Keratinocyte (primary cell): ENCODE measurements at regions not wholly inside any gene's neighbourhood (a gene's known extent, or its start where the extent isn't known, plus 50 kb on each side); places are given as distances from the start of the nearest gene placed in this dataset.

Experiments
- DNase-seq: peaks from one replicate; pipeline ENCODE4 v3.0.0-alpha.2; 2011; ENCODE audit warnings: low read depth, missing footprints, low spot score
- FAIRE-seq: peaks from 2 replicates; lab custom pipeline; 2011; peaks lifted over from hg19 to GRCh38; lab: Jason Lieb, UNC
- H2AFZ ChIP-seq: 2 replicates; pipeline ENCODE4 v1.6.0; 2012; ENCODE audit warnings: low read length, control low read depth, inconsistent platforms; ENCODE audit not compliant: control insufficient read depth
- H3K27ac ChIP-seq: 2 replicates; pipeline ENCODE4 v1.5.1; 2011; ENCODE audit warnings: low read length; ENCODE audit not compliant: control insufficient read depth, insufficient read depth
- H3K27me3 ChIP-seq: 3 replicates; pipeline ENCODE4 v1.6.0; 2011; ENCODE audit warnings: low read length; ENCODE audit not compliant: control insufficient read depth, insufficient read depth; ENCODE audit errors: extremely low read depth
- H3K36me3 ChIP-seq, 2 experiments: 2 replicates in 1 of 2; 3 replicates in 1 of 2; pipeline ENCODE4 v1.5.1; 2011; ENCODE audit warnings: low read length in 2 of 2, mild to moderate bottlenecking in 1 of 2; ENCODE audit not compliant: control insufficient read depth in 2 of 2, insufficient read depth in 2 of 2; ENCODE audit errors: extremely low read depth in 1 of 2
- H3K4me1 ChIP-seq: 3 replicates; pipeline ENCODE4 v1.5.1; 2011; ENCODE audit warnings: low read length; ENCODE audit not compliant: control insufficient read depth, insufficient read depth; ENCODE audit errors: extremely low read depth
- H3K4me2 ChIP-seq: 3 replicates; pipeline ENCODE4 v1.6.0; 2011; ENCODE audit warnings: low read depth, low read length; ENCODE audit not compliant: control insufficient read depth, insufficient read depth; ENCODE audit errors: extremely low read depth
- H3K4me3 ChIP-seq, 3 experiments: fragments of 200-600 bp in 1 of 3; sonication (generic) in 1 of 3; 2 replicates in 2 of 3; 3 replicates in 1 of 3; pipeline ENCODE4 v1.5.1; 2011 to 2016; ENCODE audit warnings: low read length in 3 of 3, mild to moderate bottlenecking in 3 of 3, control low read depth in 2 of 3, inconsistent platforms in 1 of 3, low read depth in 1 of 3, mixed read lengths in 1 of 3, mixed run types in 1 of 3, moderate library complexity in 1 of 3; ENCODE audit not compliant: control insufficient read depth in 2 of 3, insufficient read depth in 2 of 3; ENCODE audit errors: extremely low read depth in 1 of 3
- H3K79me2 ChIP-seq: 2 replicates; pipeline ENCODE4 v1.6.0; 2012; ENCODE audit warnings: low read length; ENCODE audit not compliant: control insufficient read depth, insufficient read depth
- H3K9ac ChIP-seq: 3 replicates; pipeline ENCODE4 v1.6.0; 2011; ENCODE audit warnings: low read length; ENCODE audit not compliant: control insufficient read depth, insufficient read depth; ENCODE audit errors: extremely low read depth
- H3K9me1 ChIP-seq: 3 replicates; pipeline ENCODE4 v1.6.0; 2011; ENCODE audit warnings: low read length; ENCODE audit not compliant: control insufficient read depth, insufficient read depth; ENCODE audit errors: extremely low read depth
- H3K9me3 ChIP-seq: 2 replicates; pipeline ENCODE4 v1.5.1; 2012; ENCODE audit warnings: low read depth, low read length; ENCODE audit not compliant: control insufficient read depth
- H4K20me1 ChIP-seq: 3 replicates; pipeline ENCODE4 v1.6.0; 2011; ENCODE audit warnings: low read length; ENCODE audit not compliant: control insufficient read depth, insufficient read depth; ENCODE audit errors: extremely low read depth
- CTCF ChIP-seq, 3 experiments: IDR thresholded peaks in 1 of 3; conservative IDR thresholded peaks in 1 of 3; optimal IDR thresholded peaks in 1 of 3; 2 replicates in 2 of 3; 3 replicates in 1 of 3; pipeline versions ENCODE3 to v1.5.1; 2011; ENCODE audit warnings: low read length in 3 of 3, mild to moderate bottlenecking in 3 of 3, moderate library complexity in 2 of 3, control low read depth in 1 of 3, inconsistent platforms in 1 of 3; ENCODE audit not compliant: insufficient read depth in 2 of 3; ENCODE audit errors: extremely low read depth in 1 of 3
- EZH2 ChIP-seq: IDR thresholded peaks from one replicate; pipeline ENCODE4 v1.6.1; 2012; ENCODE audit warnings: inconsistent platforms, mild to moderate bottlenecking, low read length, moderate library complexity
- dilution Hi-C: fragments of 300-500 bp; cut with MboI; formaldehyde crosslinking; loops from one replicate; pipeline ENCODE4 v1.7.0; 2020; ENCODE audit warnings: low sequenced_read_pairs; ENCODE audit not compliant: extremely low pct_ligation_motif_present

GRCh38 chr1:58166417-58166816 is 380.1 kb downstream of the OMA1 start:
- H3K36me3 ChIP-seq = no peaks in the 10 kb centered on the region
- FAIRE-seq (no peak), DNase-seq (no peak)
- H3K9me3 ChIP-seq = no peaks in the 10 kb centered on the region
- dilution Hi-C loops = no loop called here
- TF ChIP-seq EZH2 (no peak), CTCF (optimal IDR thresholded peaks at IDR 0.05 in 1 of 3, IDR thresholded peaks at IDR 0.05 in 1 of 3, conservative IDR thresholded peaks at IDR 0.05 in 1 of 3; ENCODE audit: extremely low read depth in 1 of 3, insufficient read depth in 2 of 3, low read length in 3 of 3) (no peak)
- no peaks in the 10 kb centered on the region for H4K20me1 ChIP-seq
- no peak overlapping the region for H3K4me3 ChIP-seq
- no peak overlapping the region for H2AFZ ChIP-seq
- H3K27ac ChIP-seq = no peak overlapping the region
- H3K27me3 ChIP-seq = no peaks in the 10 kb centered on the region
- no peaks in the 10 kb centered on the region for H3K4me1 ChIP-seq
- no peaks in the 10 kb centered on the region for H3K9me1 ChIP-seq
- H3K9ac ChIP-seq = no peak overlapping the region
- H3K79me2 ChIP-seq = no peaks in the 10 kb centered on the region
- no peak overlapping the region for H3K4me2 ChIP-seq

- FAIRE-seq = no peak
- Histone ChIP-seq H3K27me3 (no peaks in the 10 kb centered on the region), H3K79me2 (no peaks in the 10 kb centered on the region), H3K4me1 (no peaks in the 10 kb centered on the region), H3K4me2 (no peak overlapping the region), H3K9ac (no peak overlapping the region), H2AFZ (no peak overlapping the region), H3K4me3 (no peak overlapping the region), H4K20me1 (no peaks in the 10 kb centered on the region), H3K9me3 (no peaks in the 10 kb centered on the region), H3K36me3 (no peaks in the 10 kb centered on the region), H3K9me1 (no peaks in the 10 kb centered on the region), H3K27ac (no peak overlapping the region)
- dilution Hi-C loops = no loop called here
- no peak for DNase-seq
- TF ChIP-seq EZH2 (no peak), CTCF (optimal IDR thresholded peaks at IDR 0.05 in 1 of 3, IDR thresholded peaks at IDR 0.05 in 1 of 3, conservative IDR thresholded peaks at IDR 0.05 in 1 of 3; ENCODE audit: extremely low read depth in 1 of 3, insufficient read depth in 2 of 3, low read length in 3 of 3) (no peak)
These were observed 381.5 kb downstream of the OMA1 start for GRCh38 chr1:58165073-58165472.
